ENCODE measurements at regions not wholly inside any gene's neighbourhood (a gene's known extent, or its start where the extent isn't known, plus 50 kb on each side); places are given as distances from the start of the nearest gene placed in this dataset.

- Mint-ChIP-seq H3K27ac (no peak overlapping the region), H3K36me3 (no peaks in the 10 kb centered on the region), H3K9me3 (peaks cover 0 to 7% (median 0%) of the 10 kb centered on the region in 3 donors), H3K4me1 (no peaks in the 10 kb centered on the region), H3K4me3 (no peak overlapping the region), H3K27me3 (peaks cover under 1 to 5% of the 10 kb centered on the region in 2 donors)
- H3K27me3 ChIP-seq (replicated peaks in 1 of 2; ENCODE audit: control insufficient read depth in 2 of 2, extremely low read depth in 1 of 2, insufficient read depth in 2 of 2, low read length in 1 of 2), result peaks cover 0 to 2% of the 10 kb centered on the region in 2 experiments
- H3K4me1 ChIP-seq (ENCODE audit: control insufficient read depth in 1 of 2, extremely low read depth in 1 of 2, insufficient read depth in 2 of 2, low read length in 2 of 2), result no peaks in the 10 kb centered on the region
- DNase-seq, result no peak
- no peaks in the 10 kb centered on the region for H3K36me3 ChIP-seq (ENCODE audit: control insufficient read depth in 2 of 2, extremely low read depth in 1 of 2, insufficient read depth in 1 of 2, low read length in 1 of 2)
- H3K4me3 ChIP-seq (ENCODE audit: control insufficient read depth in 1 of 2, extremely low read depth in 1 of 2, low read length in 1 of 2), result no peak overlapping the region
- H3K27ac ChIP-seq (ENCODE audit: low read length), result no peak overlapping the region
- 94% methylated on average over 3 of the region's 6 CpGs for WGBS (ENCODE audit: insufficient coverage)
- no peaks in the 10 kb centered on the region for H3K9me3 ChIP-seq
- no peak for ATAC-seq (replicated peaks in 1 of 4)
- POLR2A ChIA-PET, result no interaction called here
- CTCF ChIA-PET, result no interaction called here
Observed at GRCh38 chr5:57576317-57576716, 93.7 kb upstream of the ACTBL2 start.

DNA sequence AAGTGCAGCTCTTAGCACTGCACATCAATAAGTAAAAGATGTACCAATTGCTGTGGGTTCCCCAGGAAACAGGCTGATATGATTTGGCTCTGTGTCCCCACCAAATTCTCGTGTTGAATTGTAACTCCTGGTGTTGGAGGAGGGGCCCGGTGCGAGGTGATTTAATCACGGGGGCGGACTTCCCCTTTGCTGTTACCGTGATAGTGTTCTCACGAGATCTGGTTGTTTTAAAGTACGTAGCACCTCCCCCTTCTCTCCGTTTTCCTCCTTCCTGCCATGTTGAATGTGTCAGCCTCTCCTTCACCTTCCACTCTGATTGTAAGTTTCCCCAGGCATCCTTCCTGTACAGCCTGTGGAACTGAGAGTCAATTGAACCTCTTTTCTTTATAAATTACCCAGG, 93.2 kb upstream of the ACTBL2 start:
- no peaks in the 10 kb centered on the region for H3K36me3 Mint-ChIP-seq
- no peaks in the 10 kb centered on the region for H3K4me1 ChIP-seq (ENCODE audit: control insufficient read depth in 1 of 2, extremely low read depth in 1 of 2, insufficient read depth in 2 of 2, low read length in 2 of 2)
- POLR2A ChIA-PET, result no interaction called here
- H3K4me3 Mint-ChIP-seq, result no peak overlapping the region
- CTCF ChIA-PET, result no interaction called here
- peaks cover 3 to 5% of the 10 kb centered on the region in 2 donors for H3K27me3 Mint-ChIP-seq
- H3K27me3 ChIP-seq (replicated peaks in 1 of 2; ENCODE audit: control insufficient read depth in 2 of 2, extremely low read depth in 1 of 2, insufficient read depth in 2 of 2, low read length in 1 of 2), result peaks cover 0 to 2% of the 10 kb centered on the region in 2 experiments
- H3K27ac ChIP-seq (ENCODE audit: low read length), result no peak overlapping the region
- no peaks in the 10 kb centered on the region for H3K9me3 ChIP-seq
- no peaks in the 10 kb centered on the region for H3K4me1 Mint-ChIP-seq
- WGBS (ENCODE audit: insufficient coverage), result 73% methylated on average over 7 of the region's 9 CpGs
- peaks cover 0 to 5% (median 0%) of the 10 kb centered on the region in 3 donors for H3K9me3 Mint-ChIP-seq
- no peaks in the 10 kb centered on the region for H3K36me3 ChIP-seq (ENCODE audit: control insufficient read depth in 2 of 2, extremely low read depth in 1 of 2, insufficient read depth in 1 of 2, low read length in 1 of 2)
- H3K4me3 ChIP-seq (ENCODE audit: control insufficient read depth in 1 of 2, extremely low read depth in 1 of 2, low read length in 1 of 2), result no peak overlapping the region
- H3K27ac Mint-ChIP-seq, result no peak overlapping the region
- DNase-seq (no peak), ATAC-seq (replicated peaks in 1 of 4) (no peak)

GRCh38 chr5:57572461-57572860, 89.8 kb upstream of the ACTBL2 start:
- no peak overlapping the region for H3K4me3 ChIP-seq (ENCODE audit: control insufficient read depth in 1 of 2, extremely low read depth in 1 of 2, low read length in 1 of 2)
- CTCF ChIA-PET, result no interaction called here

GRCh38 chr5:57569601-57570000, 87.0 kb upstream of the ACTBL2 start:
- WGBS (ENCODE audit: insufficient coverage), result no CpG with 5 or more reads among the region's 1 CpG
- Histone ChIP-seq H3K4me3 (ENCODE audit: control insufficient read depth in 1 of 2, extremely low read depth in 1 of 2, low read length in 1 of 2) (no peak overlapping the region), H3K4me1 (ENCODE audit: control insufficient read depth in 1 of 2, extremely low read depth in 1 of 2, insufficient read depth in 2 of 2, low read length in 2 of 2) (no peaks in the 10 kb centered on the region), H3K36me3 (ENCODE audit: control insufficient read depth in 2 of 2, extremely low read depth in 1 of 2, insufficient read depth in 1 of 2, low read length in 1 of 2) (no peaks in the 10 kb centered on the region), H3K9me3 (no peaks in the 10 kb centered on the region), H3K27ac (ENCODE audit: low read length) (no peak overlapping the region), H3K27me3 (replicated peaks in 1 of 2; ENCODE audit: control insufficient read depth in 2 of 2, extremely low read depth in 1 of 2, insufficient read depth in 2 of 2, low read length in 1 of 2) (peaks cover 0 to 2% of the 10 kb centered on the region in 2 experiments)
- H3K27me3 Mint-ChIP-seq, result peaks cover 0 to 13% of the 10 kb centered on the region in 2 donors
- H3K4me1 Mint-ChIP-seq, result no peaks in the 10 kb centered on the region
- POLR2A ChIA-PET, result interaction anchor here in 1 of 2 donors (0.6 kb wide), 1 partner anchor 63 kb away, joined by 3 read pairs; no protein-coding TSS in a partner anchor
- H3K4me3 Mint-ChIP-seq, result no peak overlapping the region
- ATAC-seq (replicated peaks in 1 of 4) (no peak), DNase-seq (no peak)
- no peaks in the 10 kb centered on the region for H3K9me3 Mint-ChIP-seq
- H3K27ac Mint-ChIP-seq, result no peak overlapping the region
- CTCF ChIA-PET, result no interaction called here
- no peaks in the 10 kb centered on the region for H3K36me3 Mint-ChIP-seq

More at GRCh38 chr5:57572461-57572860, 89.8 kb upstream of the ACTBL2 start:
- no peaks in the 10 kb centered on the region for H3K9me3 Mint-ChIP-seq
- Histone ChIP-seq H3K4me1 (ENCODE audit: control insufficient read depth in 1 of 2, extremely low read depth in 1 of 2, insufficient read depth in 2 of 2, low read length in 2 of 2) (no peaks in the 10 kb centered on the region), H3K36me3 (ENCODE audit: control insufficient read depth in 2 of 2, extremely low read depth in 1 of 2, insufficient read depth in 1 of 2, low read length in 1 of 2) (no peaks in the 10 kb centered on the region), H3K9me3 (no peaks in the 10 kb centered on the region), H3K27ac (ENCODE audit: low read length) (no peak overlapping the region), H3K27me3 (replicated peaks in 1 of 2; ENCODE audit: control insufficient read depth in 2 of 2, extremely low read depth in 1 of 2, insufficient read depth in 2 of 2, low read length in 1 of 2) (peaks cover 0 to 2% of the 10 kb centered on the region in 2 experiments)
- DNase-seq (no peak), ATAC-seq (replicated peaks in 1 of 4) (no peak)
- H3K27ac Mint-ChIP-seq, result no peak overlapping the region
- no peaks in the 10 kb centered on the region for H3K4me1 Mint-ChIP-seq
- H3K36me3 Mint-ChIP-seq, result no peaks in the 10 kb centered on the region
- no peak overlapping the region for H3K4me3 Mint-ChIP-seq
- H3K27me3 Mint-ChIP-seq, result peaks cover 2 to 9% of the 10 kb centered on the region in 2 donors
- POLR2A ChIA-PET, result no interaction called here

GRCh38 chr5:57568136-57568535, 85.5 kb upstream of the ACTBL2 start:
- no peak for ATAC-seq (replicated peaks in 1 of 4)
- Mint-ChIP-seq H3K4me3 (no peak overlapping the region), H3K9me3 (no peaks in the 10 kb centered on the region), H3K36me3 (no peaks in the 10 kb centered on the region), H3K27me3 (peaks cover 7 to 21% of the 10 kb centered on the region in 2 donors), H3K27ac (no peak overlapping the region), H3K4me1 (no peaks in the 10 kb centered on the region)
- Histone ChIP-seq H3K36me3 (ENCODE audit: control insufficient read depth in 2 of 2, extremely low read depth in 1 of 2, insufficient read depth in 1 of 2, low read length in 1 of 2) (no peaks in the 10 kb centered on the region), H3K4me1 (ENCODE audit: control insufficient read depth in 1 of 2, extremely low read depth in 1 of 2, insufficient read depth in 2 of 2, low read length in 2 of 2) (no peaks in the 10 kb centered on the region), H3K27ac (ENCODE audit: low read length) (no peak overlapping the region), H3K27me3 (replicated peaks in 1 of 2; ENCODE audit: control insufficient read depth in 2 of 2, extremely low read depth in 1 of 2, insufficient read depth in 2 of 2, low read length in 1 of 2) (peaks cover 0 to 2% of the 10 kb centered on the region in 2 experiments), H3K9me3 (no peaks in the 10 kb centered on the region), H3K4me3 (ENCODE audit: control insufficient read depth in 1 of 2, extremely low read depth in 1 of 2, low read length in 1 of 2) (no peak overlapping the region)
- ChIA-PET POLR2A (no interaction called here), CTCF (no interaction called here)
- WGBS (ENCODE audit: insufficient coverage), result no CpG with 5 or more reads among the region's 3 CpGs
- no peak for DNase-seq

DNA sequence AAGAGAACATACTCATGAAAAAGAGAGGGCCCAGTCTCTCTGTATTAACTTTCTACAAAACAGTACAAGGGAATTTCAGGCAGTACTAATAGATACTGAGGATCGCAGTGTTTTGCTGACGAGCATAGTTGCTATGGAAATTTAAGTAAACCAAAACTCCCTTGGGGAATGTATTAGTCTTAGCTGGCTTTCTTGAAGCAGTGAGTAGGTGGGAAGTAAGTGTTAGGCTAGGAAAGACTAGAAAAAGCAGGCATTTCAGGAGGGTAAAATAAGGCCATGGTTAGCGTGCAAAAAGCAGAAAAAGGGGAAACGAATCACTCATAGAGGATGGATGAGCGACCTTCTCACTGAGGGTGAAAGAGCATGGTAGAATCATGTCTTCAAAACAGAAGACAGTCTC, 84.3 kb upstream of the ACTBL2 start:
- H3K27me3 ChIP-seq (replicated peaks in 1 of 2; ENCODE audit: control insufficient read depth in 2 of 2, extremely low read depth in 1 of 2, insufficient read depth in 2 of 2, low read length in 1 of 2), result peaks cover 0 to 2% of the 10 kb centered on the region in 2 experiments
- H3K36me3 ChIP-seq (ENCODE audit: control insufficient read depth in 2 of 2, extremely low read depth in 1 of 2, insufficient read depth in 1 of 2, low read length in 1 of 2), result no peaks in the 10 kb centered on the region
- WGBS (ENCODE audit: insufficient coverage), result 74% methylated on average over 3 of the region's 5 CpGs
- Mint-ChIP-seq H3K9me3 (no peaks in the 10 kb centered on the region), H3K4me3 (no peak overlapping the region), H3K27ac (no peak overlapping the region), H3K36me3 (no peaks in the 10 kb centered on the region), H3K4me1 (no peaks in the 10 kb centered on the region), H3K27me3 (peaks cover 10 to 28% of the 10 kb centered on the region in 2 donors)
- H3K27ac ChIP-seq (ENCODE audit: low read length), result no peak overlapping the region
- DNase-seq, result no peak
- H3K9me3 ChIP-seq, result no peaks in the 10 kb centered on the region
- H3K4me3 ChIP-seq (ENCODE audit: control insufficient read depth in 1 of 2, extremely low read depth in 1 of 2, low read length in 1 of 2), result no peak overlapping the region
- no peaks in the 10 kb centered on the region for H3K4me1 ChIP-seq (ENCODE audit: control insufficient read depth in 1 of 2, extremely low read depth in 1 of 2, insufficient read depth in 2 of 2, low read length in 2 of 2)
- POLR2A ChIA-PET, result no interaction called here
- CTCF ChIA-PET, result no interaction called here
- ATAC-seq (replicated peaks in 1 of 4), result no peak

GRCh38 chr5:57561231-57561842, 78.7 kb upstream of the ACTBL2 start:
- H3K27me3 Mint-ChIP-seq, result peaks cover 10 to 19% of the 10 kb centered on the region in 2 donors
- no peaks in the 10 kb centered on the region for H3K27me3 ChIP-seq (replicated peaks in 1 of 2; ENCODE audit: control insufficient read depth in 2 of 2, extremely low read depth in 1 of 2, insufficient read depth in 2 of 2, low read length in 1 of 2)
- ATAC-seq (replicated peaks in 1 of 4) (no peak), DNase-seq (no peak)
- H3K9me3 ChIP-seq, result no peaks in the 10 kb centered on the region
- no peaks in the 10 kb centered on the region for H3K36me3 ChIP-seq (ENCODE audit: control insufficient read depth in 2 of 2, extremely low read depth in 1 of 2, insufficient read depth in 1 of 2, low read length in 1 of 2)
- no peaks in the 10 kb centered on the region for H3K4me1 ChIP-seq (ENCODE audit: control insufficient read depth in 1 of 2, extremely low read depth in 1 of 2, insufficient read depth in 2 of 2, low read length in 2 of 2)
- no peaks in the 10 kb centered on the region for H3K36me3 Mint-ChIP-seq
- no peak overlapping the region for H3K4me3 Mint-ChIP-seq
- H3K9me3 Mint-ChIP-seq, result no peaks in the 10 kb centered on the region
- 96% methylated on average over 2 of the region's 3 CpGs for whole genome bisulfite sequencing (ENCODE audit: insufficient coverage)
- H3K4me1 Mint-ChIP-seq, result no peaks in the 10 kb centered on the region
- CTCF ChIA-PET, result no interaction called here
- H3K27ac ChIP-seq (ENCODE audit: low read length), result no peak overlapping the region
- POLR2A ChIA-PET, result no interaction called here
- H3K27ac Mint-ChIP-seq, result no peak overlapping the region
- H3K4me3 ChIP-seq (ENCODE audit: control insufficient read depth in 1 of 2, extremely low read depth in 1 of 2, low read length in 1 of 2), result no peak overlapping the region
